ENCODE measurements at regions not wholly inside any gene's neighbourhood (a gene's known extent, or its start where the extent isn't known, plus 50 kb on each side); places are given as distances from the start of the nearest gene placed in this dataset.

GRCh38 chrX:5431823-5432222 lies 796.8 kb downstream of the NLGN4X start:
- no peaks in the 10 kb centered on the region for H3K27me3 ChIP-seq (replicated peaks in 1 of 2; ENCODE audit: control insufficient read depth in 2 of 2, insufficient read depth in 2 of 2, low read length in 1 of 2)
- H3K4me3 ChIP-seq: no peak overlapping the region
- ChIA-PET CTCF (no interaction called here), SMC1A (ENCODE audit: uncharacterized antibody, unreplicated experiment) (no interaction called here), RAD21 (ENCODE audit: unreplicated experiment) (no interaction called here), POLR2A (no interaction called here)
- FAIRE-seq: no peak
- no peaks in the 10 kb centered on the region for H4K20me1 ChIP-seq (ENCODE audit: control insufficient read depth, insufficient read depth)
- DNase-seq (ENCODE audit: low read depth, low spot score): no peak
- H3K4me2 ChIP-seq (ENCODE audit: control insufficient read depth, insufficient read depth): no peak overlapping the region
- no peak overlapping the region for H2AFZ ChIP-seq (ENCODE audit: control insufficient read depth, low read depth, low read length)
- H3K4me1 ChIP-seq (ENCODE audit: control insufficient read depth, insufficient read depth, low read length): no peaks in the 10 kb centered on the region
- no peaks in the 10 kb centered on the region for H3K36me3 ChIP-seq (ENCODE audit: control insufficient read depth in 2 of 2, insufficient read depth in 2 of 2, low read length in 1 of 2)
- TF ChIP-seq MTA2 (IDR thresholded peaks at IDR 0.05; ENCODE audit: low read depth): no peak
- no peak for TF ChIP-seq POLR2AphosphoS2 (IDR thresholded peaks at IDR 0.05; ENCODE audit: low read depth, low read length)
- no peak for TF ChIP-seq MYB (IDR thresholded peaks at IDR 0.05; ENCODE audit: borderline replicate concordance, low read depth, low read length)
- TF ChIP-seq KDM1A (IDR thresholded peaks at IDR 0.05; ENCODE audit: borderline replicate concordance): no peak
- TF ChIP-seq, protein P1, sequence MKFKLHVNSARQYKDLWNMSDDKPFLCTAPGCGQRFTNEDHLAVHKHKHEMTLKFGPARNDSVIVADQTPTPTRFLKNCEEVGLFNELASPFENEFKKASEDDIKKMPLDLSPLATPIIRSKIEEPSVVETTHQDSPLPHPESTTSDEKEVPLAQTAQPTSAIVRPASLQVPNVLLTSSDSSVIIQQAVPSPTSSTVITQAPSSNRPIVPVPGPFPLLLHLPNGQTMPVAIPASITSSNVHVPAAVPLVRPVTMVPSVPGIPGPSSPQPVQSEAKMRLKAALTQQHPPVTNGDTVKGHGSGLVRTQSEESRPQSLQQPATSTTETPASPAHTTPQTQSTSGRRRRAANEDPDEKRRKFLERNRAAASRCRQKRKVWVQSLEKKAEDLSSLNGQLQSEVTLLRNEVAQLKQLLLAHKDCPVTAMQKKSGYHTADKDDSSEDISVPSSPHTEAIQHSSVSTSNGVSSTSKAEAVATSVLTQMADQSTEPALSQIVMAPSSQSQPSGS (IDR thresholded peaks at IDR 0.05; ENCODE audit: low read length): no peak
- no peak for TF ChIP-seq ESRRA (IDR thresholded peaks at IDR 0.05; ENCODE audit: low read length)
- H3K9me3 ChIP-seq (replicated peaks; ENCODE audit: control insufficient read depth, insufficient read depth, low read length): no peaks in the 10 kb centered on the region
- in situ Hi-C loops (cut with MboI): no loop called here
- BruUV-seq (replicated peaks): no TSS peak
- H3K27ac ChIP-seq (ENCODE audit: control insufficient read depth, insufficient read depth): no peak overlapping the region
- no peak overlapping the region for H3K9ac ChIP-seq (ENCODE audit: control insufficient read depth, insufficient read depth, low read length)
- intact Hi-C loops (cut with micrococcal nuclease; ENCODE audit: unreplicated experiment): no loop called here
- H3K79me2 ChIP-seq (ENCODE audit: control insufficient read depth, insufficient read depth, low read length): no peaks in the 10 kb centered on the region
- no peak for ATAC-seq

GRCh38 chrX:5425119-5425518 lies 803.5 kb downstream of the NLGN4X start:
- ATAC-seq (no peak), FAIRE-seq (no peak), DNase-seq (ENCODE audit: low read depth, low spot score) (no peak)
- TF ChIP-seq RAD51 (IDR thresholded peaks at IDR 0.05) (no peak), CHD2 (IDR thresholded peaks at IDR 0.05; ENCODE audit: borderline replicate concordance, low read depth, low read length) (no peak), RAD21 (IDR thresholded peaks at IDR 0.05; ENCODE audit: insufficient read depth, low read depth, low read length) (no peak), ZBED1 (IDR thresholded peaks at IDR 0.05; ENCODE audit: borderline replicate concordance) (no peak), NR2F1 (conservative IDR thresholded peaks at IDR 0.05) (no peak)
- SMC1A ChIA-PET (ENCODE audit: uncharacterized antibody, unreplicated experiment): interaction anchor here (0.7 kb wide), 1 partner anchor 25 kb away, joined by 3 read pairs; no protein-coding TSS in a partner anchor
- no peak overlapping the region for H2AFZ ChIP-seq (ENCODE audit: control insufficient read depth, low read depth, low read length)
- H3K27ac ChIP-seq (ENCODE audit: control insufficient read depth, insufficient read depth): no peak overlapping the region
- in situ Hi-C loops (cut with MboI): no loop called here
- no peaks in the 10 kb centered on the region for H4K20me1 ChIP-seq (ENCODE audit: control insufficient read depth, insufficient read depth)
- H3K9ac ChIP-seq (ENCODE audit: control insufficient read depth, insufficient read depth, low read length): no peak overlapping the region
- H3K79me2 ChIP-seq (ENCODE audit: control insufficient read depth, insufficient read depth, low read length): no peaks in the 10 kb centered on the region
- H3K4me2 ChIP-seq (ENCODE audit: control insufficient read depth, insufficient read depth): no peak overlapping the region
- CTCF ChIA-PET: no interaction called here
- no peaks in the 10 kb centered on the region for H3K27me3 ChIP-seq (replicated peaks in 1 of 2; ENCODE audit: control insufficient read depth in 2 of 2, insufficient read depth in 2 of 2, low read length in 1 of 2)
- no peaks in the 10 kb centered on the region for H3K9me3 ChIP-seq (replicated peaks; ENCODE audit: control insufficient read depth, insufficient read depth, low read length)
- H3K36me3 ChIP-seq (ENCODE audit: control insufficient read depth in 2 of 2, insufficient read depth in 2 of 2, low read length in 1 of 2): no peaks in the 10 kb centered on the region
- no peaks in the 10 kb centered on the region for H3K4me1 ChIP-seq (ENCODE audit: control insufficient read depth, insufficient read depth, low read length)
- POLR2A ChIA-PET: no interaction called here
- RAD21 ChIA-PET (ENCODE audit: unreplicated experiment): no interaction called here
- H3K4me3 ChIP-seq: no peak overlapping the region
- intact Hi-C loops (cut with micrococcal nuclease; ENCODE audit: unreplicated experiment): no loop called here
- no TSS peak for BruUV-seq (replicated peaks)

Measured in GM12878 (cell line).